ENCODE measurements at regions not wholly inside any gene's neighbourhood (a gene's known extent, or its start where the extent isn't known, plus 50 kb on each side); places are given as distances from the start of the nearest gene placed in this dataset.

GRCh38 chr22:49483946-49484345, 343.7 kb downstream of the BRD1 start:
- DNase-seq (ENCODE audit: insufficient read length, low spot score) (no peak), FAIRE-seq (no peak)
- TF ChIP-seq POLR2AphosphoS5 (IDR thresholded peaks at IDR 0.05; ENCODE audit: low read depth, low read length) (no peak), POLR2A (IDR thresholded peaks at IDR 0.05; ENCODE audit: low read depth, low read length) (no peak), POU2F2 (IDR thresholded peaks at IDR 0.05; ENCODE audit: low read depth, low read length) (no peak)

DNA sequence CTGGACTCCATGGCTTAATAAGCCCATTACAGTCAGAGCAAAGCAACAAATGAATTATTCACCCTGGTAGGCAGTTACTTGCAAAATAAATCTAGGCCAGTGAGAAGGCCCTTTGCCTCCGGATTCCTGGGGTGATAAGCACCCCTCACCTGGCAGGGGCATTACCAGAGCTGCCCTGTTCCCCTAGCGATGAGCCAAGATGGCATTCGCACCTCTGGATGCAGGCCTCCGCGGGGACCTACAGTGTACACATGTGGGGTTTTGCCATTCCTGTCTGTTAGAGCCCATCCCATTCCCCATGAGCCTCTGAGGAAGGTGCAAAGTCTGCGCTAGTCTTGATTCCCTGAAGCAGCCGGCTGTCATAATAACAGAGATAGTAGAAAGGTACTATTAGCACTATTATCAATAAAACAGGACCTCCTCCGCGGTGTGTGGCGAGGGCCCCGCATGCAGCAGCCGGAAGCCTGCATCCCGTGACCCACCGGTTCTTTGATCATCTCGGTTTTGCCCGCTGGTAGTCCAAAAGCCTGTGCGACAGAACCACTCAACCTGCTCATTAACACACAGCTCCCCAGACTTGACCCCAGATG, 344.3 kb downstream of the BRD1 start:
- DNase-seq (ENCODE audit: insufficient read length, low spot score) (no peak), FAIRE-seq (no peak)
- TF ChIP-seq POLR2A (IDR thresholded peaks at IDR 0.05; ENCODE audit: low read depth, low read length) (no peak), POU2F2 (IDR thresholded peaks at IDR 0.05; ENCODE audit: low read depth, low read length) (no peak), PAX5 (IDR thresholded peaks at IDR 0.05; ENCODE audit: insufficient read depth, low read length, severe bottlenecking) (no peak), POLR2AphosphoS5 (IDR thresholded peaks at IDR 0.05; ENCODE audit: low read depth, low read length) (no peak)

DNA sequence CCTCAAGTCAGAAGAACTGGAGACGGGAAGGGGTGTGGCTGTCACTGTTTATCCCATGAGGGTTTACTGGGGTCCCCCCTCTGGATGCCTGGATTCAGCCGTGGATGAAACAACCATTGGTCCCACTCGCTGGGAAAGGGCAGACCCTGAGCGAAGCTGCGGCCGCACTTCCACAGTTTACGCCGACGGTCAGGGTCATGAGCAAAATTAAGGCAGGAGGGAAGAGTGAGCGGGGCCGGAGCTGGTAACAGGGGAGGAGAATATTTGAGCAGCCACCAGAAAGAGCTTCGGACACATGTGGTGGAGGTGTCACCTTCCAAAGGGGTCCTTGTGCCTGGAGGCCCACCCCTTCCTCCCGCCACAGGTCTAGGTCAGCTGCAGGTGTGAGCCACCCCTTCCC, 344.9 kb downstream of the BRD1 start:
- no peak for TF ChIP-seq POLR2AphosphoS5 (IDR thresholded peaks at IDR 0.05; ENCODE audit: low read depth, low read length)
- DNase-seq (ENCODE audit: insufficient read length, low spot score) = no peak
- no peak for FAIRE-seq

DNA sequence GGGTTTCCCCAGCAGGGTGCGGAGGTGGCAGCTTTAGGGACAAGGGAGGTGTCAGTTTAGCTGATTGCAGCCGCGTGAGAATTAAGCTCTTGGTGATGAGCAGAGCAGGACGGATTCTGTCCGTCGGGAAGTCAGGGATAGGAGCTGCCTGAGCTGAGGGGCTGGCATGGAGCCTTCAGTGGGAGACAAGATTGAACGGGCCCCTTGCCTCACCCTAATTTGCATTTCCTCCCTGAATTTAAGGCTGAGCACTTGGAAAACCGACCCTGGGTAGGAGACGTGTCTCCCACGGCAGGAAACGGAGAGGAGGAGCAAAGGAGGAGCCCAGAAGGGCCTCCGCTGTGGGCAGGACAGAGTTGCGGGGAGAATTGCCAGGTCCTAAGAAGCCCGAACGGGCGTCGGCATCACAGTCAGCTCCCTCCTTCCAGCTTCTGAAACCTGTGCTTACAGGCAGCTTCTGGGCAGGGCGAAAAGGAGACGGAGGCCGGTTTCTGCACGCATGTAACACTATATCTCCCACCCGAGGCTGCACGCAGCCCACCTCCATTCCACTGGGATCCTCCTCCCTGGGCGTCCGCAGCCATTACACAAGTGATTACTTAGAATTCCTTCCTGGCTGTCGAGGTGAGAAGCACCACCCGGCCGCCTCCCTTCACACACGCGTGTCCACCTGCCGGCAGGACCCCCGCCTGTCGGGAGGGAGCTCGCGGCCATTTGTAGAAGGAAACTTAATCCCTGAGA, 345.8 kb downstream of the BRD1 start:
- no peak for DNase-seq (ENCODE audit: insufficient read length, low spot score)
- no peak for FAIRE-seq
- TF ChIP-seq SPI1 (IDR thresholded peaks at IDR 0.05; ENCODE audit: low read depth, low read length) = no peak
- TF ChIP-seq TAF1 (IDR thresholded peaks at IDR 0.05; ENCODE audit: low read depth, low read length) = no peak
- TF ChIP-seq POU2F2 (IDR thresholded peaks at IDR 0.05; ENCODE audit: low read depth, low read length) = no peak
- TF ChIP-seq PAX5 (IDR thresholded peaks at IDR 0.05; ENCODE audit: insufficient read depth, low read length, severe bottlenecking) = no peak
- no peak for TF ChIP-seq POLR2A (IDR thresholded peaks at IDR 0.05; ENCODE audit: low read depth, low read length)
- TF ChIP-seq POLR2AphosphoS5 (IDR thresholded peaks at IDR 0.05; ENCODE audit: low read depth, low read length) = no peak

DNA sequence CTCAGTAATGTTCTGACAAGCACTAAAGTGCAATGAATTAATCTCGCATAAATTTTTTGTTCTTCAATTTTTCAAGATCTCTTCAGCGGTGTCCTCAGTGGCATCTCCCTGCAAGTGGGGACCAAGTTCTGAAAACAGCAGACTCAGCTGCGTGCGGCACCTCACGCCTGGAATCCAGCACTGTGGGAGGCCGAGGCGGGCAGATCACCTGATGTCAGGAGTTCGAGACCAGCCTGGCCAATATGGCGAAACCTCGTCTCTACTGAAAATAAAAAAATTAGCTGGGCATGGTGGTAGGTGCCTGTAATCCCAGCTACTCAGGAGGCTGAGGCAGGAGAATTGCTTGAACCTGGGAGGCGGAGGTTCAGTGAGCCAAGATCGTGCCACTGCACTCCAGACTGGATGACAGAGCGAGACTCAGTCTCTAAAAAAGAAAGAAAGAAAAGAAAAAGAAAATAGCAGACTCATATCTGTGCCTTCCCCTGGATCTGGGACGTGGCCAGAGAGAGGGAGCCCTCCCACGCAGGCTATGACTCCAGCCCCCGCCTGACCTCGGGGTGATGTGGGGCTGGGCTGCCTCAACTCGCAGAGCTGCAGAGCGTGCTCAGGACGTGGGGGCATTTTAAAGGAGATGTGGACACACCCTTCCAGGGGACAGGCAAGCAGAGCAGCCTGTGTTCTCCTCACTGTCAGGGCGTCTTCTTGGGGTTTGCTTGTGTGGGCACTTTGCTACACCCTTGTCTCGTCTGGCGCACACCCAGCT, 346.6 kb downstream of the BRD1 start:
- no peak for FAIRE-seq
- TF ChIP-seq POU2F2 (IDR thresholded peaks at IDR 0.05; ENCODE audit: low read depth, low read length) (no peak), POLR2A (IDR thresholded peaks at IDR 0.05; ENCODE audit: low read depth, low read length) (no peak), POLR2AphosphoS5 (IDR thresholded peaks at IDR 0.05; ENCODE audit: low read depth, low read length) (no peak), TAF1 (IDR thresholded peaks at IDR 0.05; ENCODE audit: low read depth, low read length) (no peak), PAX5 (IDR thresholded peaks at IDR 0.05; ENCODE audit: insufficient read depth, low read length, severe bottlenecking) (no peak), SPI1 (IDR thresholded peaks at IDR 0.05; ENCODE audit: low read depth, low read length) (no peak)
- DNase-seq (ENCODE audit: insufficient read length, low spot score) = no peak

DNA sequence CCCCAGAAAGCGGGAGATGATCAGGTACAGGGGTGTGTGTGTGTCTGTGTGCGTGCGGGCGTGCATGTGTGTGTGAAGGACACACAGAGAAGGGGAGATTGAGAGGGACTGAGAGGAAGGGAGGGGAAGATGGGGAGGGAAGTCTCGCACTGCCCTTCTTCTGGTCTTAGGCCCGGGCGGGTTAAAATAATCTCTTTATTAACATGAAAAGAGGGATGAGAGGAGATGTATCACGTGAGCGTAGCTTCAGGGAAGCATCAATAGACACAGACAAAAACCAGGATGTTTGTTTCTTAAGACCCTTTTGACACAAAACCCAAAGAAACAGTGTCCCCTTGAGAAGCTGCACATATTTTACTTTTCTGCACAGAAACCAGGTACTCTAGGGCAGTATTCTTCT, 347.3 kb downstream of the BRD1 start:
- no peak for FAIRE-seq
- TF ChIP-seq PAX5 (IDR thresholded peaks at IDR 0.05; ENCODE audit: insufficient read depth, low read length, severe bottlenecking) (no peak), TAF1 (IDR thresholded peaks at IDR 0.05; ENCODE audit: low read depth, low read length) (no peak), POLR2AphosphoS5 (IDR thresholded peaks at IDR 0.05; ENCODE audit: low read depth, low read length) (no peak)
- DNase-seq (ENCODE audit: insufficient read length, low spot score) = no peak

DNA sequence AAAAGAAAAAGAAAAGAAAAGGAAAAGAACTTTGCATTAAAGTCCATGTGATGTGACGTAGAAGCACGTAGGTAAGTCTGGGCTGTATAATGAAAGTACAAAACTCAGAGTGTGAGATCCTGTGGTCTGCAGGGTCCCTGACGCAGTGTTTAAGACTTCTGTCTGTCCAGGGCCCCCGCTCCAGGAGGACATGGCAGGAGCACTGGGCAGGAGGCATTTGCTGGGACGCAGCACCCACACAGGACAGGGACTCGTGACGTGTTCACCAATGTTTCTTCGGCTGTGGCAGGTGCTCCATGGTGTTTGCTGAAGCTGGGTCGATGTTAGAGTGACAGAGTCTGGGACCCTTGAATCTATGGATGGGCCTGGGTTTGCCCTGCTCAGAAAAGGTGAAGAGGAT, 348.1 kb downstream of the BRD1 start:
- FAIRE-seq (no peak), DNase-seq (ENCODE audit: insufficient read length, low spot score) (no peak)
- TF ChIP-seq TAF1 (IDR thresholded peaks at IDR 0.05; ENCODE audit: low read depth, low read length) (no peak), PAX5 (IDR thresholded peaks at IDR 0.05; ENCODE audit: insufficient read depth, low read length, severe bottlenecking) (no peak), POU2F2 (IDR thresholded peaks at IDR 0.05; ENCODE audit: low read depth, low read length) (no peak), POLR2AphosphoS5 (IDR thresholded peaks at IDR 0.05; ENCODE audit: low read depth, low read length) (no peak), POLR2A (IDR thresholded peaks at IDR 0.05; ENCODE audit: low read depth, low read length) (no peak), SPI1 (IDR thresholded peaks at IDR 0.05; ENCODE audit: low read depth, low read length) (no peak)

DNA sequence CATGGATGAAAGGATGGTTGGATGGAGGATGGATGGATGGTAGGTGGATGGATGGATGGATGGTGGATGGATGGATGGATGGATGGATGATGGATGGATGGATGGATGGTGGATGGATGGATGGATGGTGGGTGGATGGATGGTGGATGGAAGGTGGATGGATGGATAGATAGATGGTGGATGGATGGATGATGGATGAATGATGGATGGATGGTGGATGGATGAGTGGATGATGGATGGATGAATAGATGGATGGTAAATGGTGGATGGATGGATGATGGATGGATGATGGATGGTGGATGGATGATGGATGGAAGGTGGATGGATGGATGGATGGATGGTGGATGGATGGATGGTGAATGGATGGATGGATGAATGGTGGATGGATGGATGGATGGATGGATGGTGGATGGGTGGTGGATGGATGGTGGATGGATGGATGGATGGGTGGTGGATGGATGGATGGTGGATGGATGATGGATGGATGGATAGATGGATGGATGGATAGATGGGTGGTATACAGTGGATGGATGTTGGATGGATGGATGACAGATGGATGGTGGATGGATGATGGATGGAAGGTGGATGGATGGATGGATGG, 350.8 kb downstream of the BRD1 start:
- DNase-seq (ENCODE audit: insufficient read length, low spot score) = no peak
- no peak for FAIRE-seq
- TF ChIP-seq POLR2A (IDR thresholded peaks at IDR 0.05; ENCODE audit: low read depth, low read length) (no peak), SPI1 (IDR thresholded peaks at IDR 0.05; ENCODE audit: low read depth, low read length) (no peak), POU2F2 (IDR thresholded peaks at IDR 0.05; ENCODE audit: low read depth, low read length) (no peak), TAF1 (IDR thresholded peaks at IDR 0.05; ENCODE audit: low read depth, low read length) (no peak), PAX5 (IDR thresholded peaks at IDR 0.05; ENCODE audit: insufficient read depth, low read length, severe bottlenecking) (no peak), POLR2AphosphoS5 (IDR thresholded peaks at IDR 0.05; ENCODE audit: low read depth, low read length) (no peak)

- TF ChIP-seq TAF1 (IDR thresholded peaks at IDR 0.05; ENCODE audit: low read depth, low read length) = no peak
- no peak for TF ChIP-seq POLR2AphosphoS5 (IDR thresholded peaks at IDR 0.05; ENCODE audit: low read depth, low read length)
- TF ChIP-seq POU2F2 (IDR thresholded peaks at IDR 0.05; ENCODE audit: low read depth, low read length) = no peak
- TF ChIP-seq PAX5 (IDR thresholded peaks at IDR 0.05; ENCODE audit: insufficient read depth, low read length, severe bottlenecking) = no peak
- no peak for TF ChIP-seq POLR2A (IDR thresholded peaks at IDR 0.05; ENCODE audit: low read depth, low read length)
- TF ChIP-seq SPI1 (IDR thresholded peaks at IDR 0.05; ENCODE audit: low read depth, low read length) = no peak
- FAIRE-seq = no peak
- no peak for DNase-seq (ENCODE audit: insufficient read length, low spot score)
Observed at GRCh38 chr22:49476176-49476575, 351.5 kb downstream of the BRD1 start.

Data from GM12891 (cell line).